K562 (cell line): ENCODE measurements at regions not wholly inside any gene's neighbourhood (a gene's known extent, or its start where the extent isn't known, plus 50 kb on each side); places are given as distances from the start of the nearest gene placed in this dataset.

ENCODE experiments used
- ATAC-seq: fragments of 200-7000 bp; cut with Tn5 transposase; 3 replicates; pipeline ENCODE4 v1.9.1; 2020; ENCODE audit warnings: moderate library complexity
- BruUV-seq: library from RNA; stranded (reverse); fragments of 400-500 nt; replicated peaks from 2 replicates; lab custom pipeline; 2021; lab: Mats Ljungman, UMichigan
- CTCF ChIA-PET: fragments of 300-600 bp; formaldehyde crosslinking; extraction: SDS; loops from one replicate; lab custom pipeline; 2021; ENCODE audit warnings: low intra/inter-chr PET ratio; lab: Yijun Ruan, JAX
- POLR2A ChIA-PET: fragments of 300-600, 350-650 bp; sonication (Branson Sonifier 250); formaldehyde crosslinking; extraction: SDS; loops from one replicate; lab custom pipeline; 2021; ENCODE audit warnings: antibody characterized with exemption, inconsistent platforms; lab: Yijun Ruan, JAX
- DNase-seq, 4 experiments: peaks; one replicate each; pipeline versions ENCODE4 v3.0.0 to v3.0.0-alpha.2; 2011 to 2018; ENCODE audit warnings: low spot score in 3 of 4, mixed read lengths in 3 of 4; ENCODE audit errors: extremely low read depth in 1 of 4
- FAIRE-seq: peaks from 2 replicates; lab custom pipeline; 2011; peaks lifted over from hg19 to GRCh38; lab: Jason Lieb, UNC
- H2AFZ ChIP-seq: 2 replicates; pipeline ENCODE4 v1.6.0; 2011; ENCODE audit warnings: low read depth, low read length, control low read depth, inconsistent platforms
- H3K27ac ChIP-seq: fragments of 200-600 bp; 3 replicates; pipeline ENCODE4 v1.8.0; 2011; ENCODE audit warnings: low read depth, mild to moderate bottlenecking, control low read depth, inconsistent platforms, low read length, moderate library complexity, mixed read lengths; ENCODE audit errors: extremely low read depth
- H3K27me3 ChIP-seq, 2 experiments: fragments of 300-600 bp in 1 of 2; 2 replicates in 1 of 2; 3 replicates in 1 of 2; pipeline versions ENCODE4 v1.6.0 to v1.8.0; 2011; ENCODE audit warnings: inconsistent platforms in 2 of 2, low read length in 2 of 2, mild to moderate bottlenecking in 1 of 2, mixed read lengths in 1 of 2, moderate library complexity in 1 of 2; ENCODE audit not compliant: control insufficient read depth in 2 of 2, insufficient read depth in 2 of 2
- H3K36me3 ChIP-seq: fragments of 300-600 bp; 3 replicates; pipeline ENCODE4 v1.8.0; 2011; ENCODE audit warnings: mild to moderate bottlenecking, low read length, inconsistent platforms; ENCODE audit not compliant: control insufficient read depth, insufficient read depth
- H3K4me1 ChIP-seq, 2 experiments: fragments of 200-600 bp in 1 of 2; replicated peaks in 1 of 2; 2 replicates in 1 of 2; 3 replicates in 1 of 2; pipeline versions ENCODE4 v1.5.1 to v1.8.0; 2011; ENCODE audit warnings: inconsistent platforms in 2 of 2, low read length in 2 of 2, mild to moderate bottlenecking in 1 of 2, mixed read lengths in 1 of 2, moderate library complexity in 1 of 2; ENCODE audit not compliant: control insufficient read depth in 2 of 2, insufficient read depth in 2 of 2
- H3K4me2 ChIP-seq: 2 replicates; pipeline ENCODE4 v1.6.1; 2011; ENCODE audit warnings: low read length, control low read depth, inconsistent platforms, mixed read lengths; ENCODE audit not compliant: insufficient read depth
- H3K4me3 ChIP-seq: fragments of 200-600 bp; sonication (generic), shearing (Covaris generic); 2 replicates; pipeline ENCODE4 v1.5.1; 2016; ENCODE audit warnings: control low read depth, inconsistent platforms
- H3K79me2 ChIP-seq: fragments of 200-600 bp; 3 replicates; pipeline ENCODE4 v1.8.0; 2011; ENCODE audit warnings: low read length, inconsistent platforms; ENCODE audit not compliant: control insufficient read depth, insufficient read depth
- H3K9ac ChIP-seq, 2 experiments: 2 replicates each; pipeline versions ENCODE4 v1.6.0 to v1.6.1; 2011; ENCODE audit warnings: low read depth in 2 of 2, low read length in 2 of 2, control low read depth in 1 of 2, inconsistent platforms in 1 of 2, mild to moderate bottlenecking in 1 of 2, mixed read lengths in 1 of 2; ENCODE audit not compliant: insufficient read depth in 1 of 2
- H3K9me1 ChIP-seq: one replicate; pipeline ENCODE4 v1.6.0; 2011; ENCODE audit warnings: inconsistent platforms, mild to moderate bottlenecking, low read length, moderate library complexity; ENCODE audit not compliant: control insufficient read depth, insufficient read depth
- H3K9me3 ChIP-seq: replicated peaks from 2 replicates; pipeline ENCODE4 v1.5.1; 2011; ENCODE audit warnings: low read depth, low read length, inconsistent platforms; ENCODE audit not compliant: control insufficient read depth, insufficient read depth
- H4K20me1 ChIP-seq: replicated peaks from 2 replicates; pipeline ENCODE4 v1.6.1; 2011; ENCODE audit warnings: low read length, inconsistent platforms, mixed read lengths; ENCODE audit not compliant: control insufficient read depth, insufficient read depth
- ARID3A ChIP-seq: IDR thresholded peaks from 2 replicates; pipeline ENCODE4 v1.6.1; 2012; ENCODE audit warnings: low read depth, low read length, improper control_type of control experiment, borderline replicate concordance
- KLF10 ChIP-seq: fragments of 250-450 bp; sonication (Bioruptor Pico); IDR thresholded peaks from 2 replicates; pipeline ENCODE4 v1.6.1; 2021; ENCODE audit warnings: matching md5 sums
- NFRKB ChIP-seq: fragments of 450-650 bp; IDR thresholded peaks from 2 replicates; pipeline ENCODE4 v1.6.1; 2016; ENCODE audit warnings: low read depth
- UBTF ChIP-seq, 2 experiments: IDR thresholded peaks; 2 replicates each; pipeline ENCODE4 v1.6.1; 2012; ENCODE audit warnings: improper control_type of control experiment in 2 of 2, low read depth in 2 of 2, low read length in 2 of 2, borderline replicate concordance in 1 of 2
- ZBTB5 ChIP-seq: fragments of 450-650 bp; IDR thresholded peaks from 2 replicates; pipeline ENCODE4 v1.6.1; 2017; ENCODE audit warnings: antibody characterized with exemption
- ZHX1 ChIP-seq: fragments of 150-350 bp; conservative IDR thresholded peaks from 2 replicates; pipeline ENCODE4 v1.6.1; 2014; ENCODE audit warnings: low read length
- WGBS: fragments of 100-300 bp; shearing (Covaris generic); methylation state at CpG from one replicate; pipeline ENCODE4 v1.1.6; 2016; ENCODE audit warnings: low coverage, mixed read lengths; ENCODE audit not compliant: insufficient coverage; ENCODE audit errors: missing lambda C conversion rate; 5-methylcytosine and 5-hydroxymethylcytosine counted together
- in situ Hi-C: fragments of 300-500 bp; cut with MboI; formaldehyde crosslinking; loops from 4 replicates; pipeline ENCODE4 v1.15.0; 2018; ENCODE audit warnings: inconsistent platforms, mixed read lengths
- intact Hi-C: fragments of 100-400 bp; cut with micrococcal nuclease; formaldehyde crosslinking; loops from 2 replicates; pipeline ENCODE4 v1.14.2; 2022

GRCh38 chr15:30008156-30008555 is 74.6 kb upstream of the GOLGA8J start (continued):
- no peak for TF ChIP-seq ZBTB5

- BruUV-seq = no TSS peak
- FAIRE-seq = no peak
- no peaks in the 10 kb centered on the region for H3K9me1 ChIP-seq
Measured at GRCh38 chr15:30001602-30002001, 81.2 kb upstream of the GOLGA8J start.

More at GRCh38 chr15:30001602-30002001, 81.2 kb upstream of the GOLGA8J start:
- intact Hi-C loops = no loop called here
- H3K79me2 ChIP-seq = no peaks in the 10 kb centered on the region
- H3K4me3 ChIP-seq = no peak overlapping the region
- H4K20me1 ChIP-seq = no peaks in the 10 kb centered on the region
- no peak for TF ChIP-seq NFRKB
- TF ChIP-seq UBTF (IDR thresholded peaks at IDR 0.05; ENCODE audit: borderline replicate concordance in 1 of 2, low read depth in 2 of 2, low read length in 2 of 2) = no peak
- no peak for TF ChIP-seq KLF10 (CRISPR knock-in tag)
- TF ChIP-seq ARID3A = no peak
- TF ChIP-seq ZHX1 = no peak
- DNase-seq (no peak), ATAC-seq (no peak)
- H3K4me2 ChIP-seq = no peak overlapping the region
- 0% methylated on average over 5 of the region's 5 CpGs for WGBS
- ChIA-PET CTCF (no interaction called here), POLR2A (no interaction called here)
- in situ Hi-C loops = no loop called here
- H3K36me3 ChIP-seq = no peaks in the 10 kb centered on the region
- H3K9ac ChIP-seq = no peak overlapping the region
- no peak overlapping the region for H2AFZ ChIP-seq
- H3K27me3 ChIP-seq = no peaks in the 10 kb centered on the region; a peak in 1 of 5 replicates
- H3K9me3 ChIP-seq = no peaks in the 10 kb centered on the region
- H3K27ac ChIP-seq = no peak overlapping the region
- H3K4me1 ChIP-seq = no peaks in the 10 kb centered on the region
